ENCODE measurements at regions not wholly inside any gene's neighbourhood (a gene's known extent, or its start where the extent isn't known, plus 50 kb on each side); places are given as distances from the start of the nearest gene placed in this dataset.
"Not testable (repeated sequence)": the region's sequence is repeated elsewhere in the genome, so short reads cannot be mapped to it uniquely, and the experiment has no call there.

DNA sequence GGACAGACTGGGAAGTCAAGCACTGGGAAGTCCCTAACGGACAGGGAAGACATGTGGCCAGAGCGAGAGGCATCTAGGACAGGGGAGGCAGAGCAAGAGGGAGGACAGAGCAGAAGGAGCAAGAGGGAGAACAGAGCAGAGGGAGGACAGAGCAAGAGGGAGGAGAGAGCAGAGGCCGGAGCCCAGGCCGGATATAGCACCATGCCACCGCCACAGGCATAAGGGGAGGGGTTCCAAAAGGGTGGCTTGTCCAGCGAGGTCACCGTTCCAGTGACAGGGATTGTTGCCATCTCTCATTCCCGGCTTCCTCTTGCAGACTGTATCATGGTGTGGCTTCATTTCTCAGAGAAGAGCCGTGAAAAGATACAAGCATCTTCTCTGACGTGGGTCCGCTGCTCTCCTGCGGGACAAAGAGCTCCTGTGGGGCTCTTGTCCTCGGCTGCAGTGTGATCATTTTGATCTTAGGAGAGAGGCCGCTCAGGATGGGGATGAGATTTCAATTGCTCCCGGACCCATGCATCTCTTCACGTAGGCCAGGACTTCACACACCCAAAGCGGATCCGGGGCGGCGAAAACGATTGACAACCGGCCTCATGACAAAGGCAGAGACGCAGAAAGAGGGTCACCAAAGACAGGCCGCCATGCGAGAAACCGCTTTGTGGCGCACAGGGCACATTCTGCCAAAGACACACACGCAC lies 160.6 kb upstream of the ZNF337 start:
- 96% methylated on average over 7 of the region's 28 CpGs for WGBS (ENCODE audit: insufficient coverage, low lambda C conversion rate)
- not testable (repeated sequence) for H3K4me1 ChIP-seq (ENCODE audit: control insufficient read depth, insufficient read depth, low read length)

DNA sequence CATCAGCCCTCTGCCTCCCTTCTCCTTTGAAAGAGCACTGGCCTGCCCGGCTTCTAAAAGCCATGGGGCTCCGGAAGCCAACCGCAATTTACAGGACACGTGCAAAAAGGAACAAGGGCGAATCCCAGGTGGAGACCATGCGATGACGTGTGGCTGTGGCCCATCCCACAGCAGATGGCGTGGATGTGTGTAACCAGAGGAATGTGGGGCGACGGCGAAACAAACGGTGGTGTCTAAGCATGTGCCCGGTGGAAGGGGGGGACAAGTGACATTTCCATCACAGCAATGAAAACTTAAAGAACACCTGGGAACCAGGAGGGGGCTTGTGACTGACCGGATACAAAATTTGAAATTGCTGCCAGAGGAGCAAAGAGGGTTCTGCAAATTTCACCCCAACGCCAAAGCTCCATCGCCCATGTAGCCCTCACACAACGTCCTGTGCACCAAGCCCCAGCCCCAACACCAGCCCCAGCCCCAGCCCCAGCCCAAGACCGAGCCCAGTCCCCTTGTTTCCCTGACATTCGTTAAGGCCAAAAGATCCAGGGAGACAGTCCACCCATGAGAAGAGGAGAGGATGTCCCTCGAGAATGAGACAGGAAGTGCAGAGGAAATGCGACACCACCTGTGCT lies 159.7 kb upstream of the ZNF337 start:
- H3K36me3 ChIP-seq (ENCODE audit: control insufficient read depth, insufficient read depth, low read length), result no peaks in the 10 kb centered on the region
- H3K27ac ChIP-seq (ENCODE audit: low read length), result no peak overlapping the region
- no peaks in the 10 kb centered on the region for H3K4me1 ChIP-seq (ENCODE audit: control insufficient read depth, insufficient read depth, low read length)
- WGBS (ENCODE audit: insufficient coverage, low lambda C conversion rate), result no CpG with 5 or more reads among the region's 21 CpGs
- H3K9me3 ChIP-seq (ENCODE audit: control insufficient read depth, low read depth, low read length), result peaks cover 17% of the 10 kb centered on the region
- no peak for DNase-seq
- H3K4me3 ChIP-seq (ENCODE audit: low read length), result no peak overlapping the region
- H3K27me3 ChIP-seq (ENCODE audit: control insufficient read depth, insufficient read depth, low read length), result peaks cover 39% of the 10 kb centered on the region

More for the DNA sequence above, 160.6 kb upstream of the ZNF337 start:
- not testable (repeated sequence) for DNase-seq; H3K27ac ChIP-seq (ENCODE audit: low read length); H3K4me3 ChIP-seq (ENCODE audit: low read length); H3K36me3 ChIP-seq (ENCODE audit: control insufficient read depth, insufficient read depth, low read length)
- H3K9me3 ChIP-seq (ENCODE audit: control insufficient read depth, low read depth, low read length), result peaks cover 17% of the 10 kb centered on the region
- H3K27me3 ChIP-seq (ENCODE audit: control insufficient read depth, insufficient read depth, low read length), result peaks cover 44% of the 10 kb centered on the region

GRCh38 chr20:25855451-25856156 lies 159.0 kb upstream of the ZNF337 start:
- not testable (repeated sequence) for H3K36me3 ChIP-seq (ENCODE audit: control insufficient read depth, insufficient read depth, low read length); DNase-seq; H3K4me1 ChIP-seq (ENCODE audit: control insufficient read depth, insufficient read depth, low read length); H3K4me3 ChIP-seq (ENCODE audit: low read length); H3K27ac ChIP-seq (ENCODE audit: low read length)
- peaks cover 33% of the 10 kb centered on the region for H3K27me3 ChIP-seq (ENCODE audit: control insufficient read depth, insufficient read depth, low read length)
- H3K9me3 ChIP-seq (ENCODE audit: control insufficient read depth, low read depth, low read length), result peaks cover 17% of the 10 kb centered on the region
- no CpG with 5 or more reads among the region's 23 CpGs for WGBS (ENCODE audit: insufficient coverage, low lambda C conversion rate)

GRCh38 chr20:25854666-25855065 lies 158.0 kb upstream of the ZNF337 start:
- Histone ChIP-seq H3K27me3 (ENCODE audit: control insufficient read depth, insufficient read depth, low read length) (peaks cover 23% of the 10 kb centered on the region), H3K9me3 (ENCODE audit: control insufficient read depth, low read depth, low read length) (peaks cover 13% of the 10 kb centered on the region)
- H3K4me1 ChIP-seq (ENCODE audit: control insufficient read depth, insufficient read depth, low read length); H3K36me3 ChIP-seq (ENCODE audit: control insufficient read depth, insufficient read depth, low read length); H3K4me3 ChIP-seq (ENCODE audit: low read length); H3K27ac ChIP-seq (ENCODE audit: low read length); DNase-seq: not testable (repeated sequence)
- no CpG with 5 or more reads among the region's 11 CpGs for WGBS (ENCODE audit: insufficient coverage, low lambda C conversion rate)

DNA sequence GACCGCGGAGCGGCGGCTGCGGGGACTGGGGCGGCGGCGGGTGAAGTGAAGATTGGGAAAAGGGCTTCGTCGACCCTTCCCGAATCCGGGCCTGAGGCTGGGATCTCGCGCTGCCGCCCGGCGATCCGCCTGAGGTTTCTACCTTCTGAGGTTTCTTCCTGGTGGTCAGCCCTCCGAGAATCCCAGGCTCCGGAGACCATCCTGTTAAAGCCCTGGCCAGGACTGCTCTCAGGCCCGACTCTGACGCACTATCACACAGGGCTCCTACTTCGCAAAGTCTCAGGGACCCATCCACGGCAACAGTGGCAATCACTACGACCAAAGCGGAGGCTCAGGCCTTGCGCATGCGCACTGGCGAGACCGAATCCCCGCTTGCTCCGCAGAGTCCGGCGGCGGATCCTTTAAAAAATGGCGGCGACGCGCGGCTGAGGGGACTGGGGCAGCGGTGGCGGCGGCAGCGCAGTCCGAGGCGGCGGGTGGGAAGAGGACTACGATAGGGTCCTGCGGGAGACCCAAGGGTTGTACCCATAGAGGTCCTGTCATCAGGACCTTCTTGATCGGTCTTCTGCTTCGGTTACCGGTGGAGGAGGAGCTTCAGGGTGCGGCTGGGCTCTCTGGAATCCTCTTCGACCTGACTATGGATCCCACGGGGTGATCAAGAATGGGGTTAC lies 157.2 kb upstream of the ZNF337 start:
- WGBS (ENCODE audit: insufficient coverage, low lambda C conversion rate), result no CpG with 5 or more reads among the region's 55 CpGs
- peak; percentile 64 to 70 for DNase-seq
- not testable (repeated sequence) for H3K27ac ChIP-seq (ENCODE audit: low read length)

DNA sequence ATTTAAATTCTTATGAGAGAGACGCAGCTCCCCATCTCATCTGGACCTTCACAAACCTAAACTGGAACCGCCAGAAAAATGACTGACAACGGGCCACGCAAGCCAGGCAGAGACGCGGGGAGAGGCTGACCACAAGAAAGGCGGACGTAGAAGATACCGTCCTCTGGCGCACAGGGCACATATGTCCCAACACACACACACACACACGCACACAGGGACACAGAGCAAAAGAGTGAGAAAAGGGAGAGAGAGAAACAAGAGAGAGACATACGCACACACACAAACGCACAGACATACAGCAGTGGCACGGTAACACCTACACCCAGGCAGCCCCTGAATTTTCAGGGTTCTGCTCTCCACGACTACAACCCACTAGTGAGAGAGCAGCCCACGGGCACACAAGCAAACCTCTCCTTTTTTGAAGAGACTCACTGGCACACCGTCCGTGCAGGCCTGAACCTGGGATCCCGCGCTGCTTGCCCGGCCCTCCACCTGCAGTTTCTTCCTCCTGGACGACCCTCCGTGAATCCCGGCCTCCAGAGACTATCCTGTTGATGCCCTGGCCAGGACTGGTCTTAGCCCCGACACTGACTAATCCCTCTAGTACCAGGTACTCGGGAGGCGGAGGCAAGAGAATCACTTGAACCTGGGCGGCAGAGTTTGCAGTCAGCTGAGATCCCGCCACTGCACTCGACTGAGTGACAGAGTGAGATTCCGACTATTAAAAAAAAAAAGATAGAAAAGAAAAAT lies 156.5 kb upstream of the ZNF337 start:
- not testable (repeated sequence) for H3K36me3 ChIP-seq (ENCODE audit: control insufficient read depth, insufficient read depth, low read length); H3K4me1 ChIP-seq (ENCODE audit: control insufficient read depth, insufficient read depth, low read length); H3K27ac ChIP-seq (ENCODE audit: low read length); DNase-seq; H3K27me3 ChIP-seq (ENCODE audit: control insufficient read depth, insufficient read depth, low read length); H3K9me3 ChIP-seq (ENCODE audit: control insufficient read depth, low read depth, low read length)
- WGBS (ENCODE audit: insufficient coverage, low lambda C conversion rate), result no CpG with 5 or more reads among the region's 31 CpGs
- H3K4me3 ChIP-seq (ENCODE audit: low read length), result peak overlapping the region; percentile 49

More for the DNA sequence above, 157.2 kb upstream of the ZNF337 start:
- Histone ChIP-seq H3K9me3 (ENCODE audit: control insufficient read depth, low read depth, low read length) (peaks cover 11% of the 10 kb centered on the region), H3K27me3 (ENCODE audit: control insufficient read depth, insufficient read depth, low read length) (peaks cover 15% of the 10 kb centered on the region), H3K4me3 (ENCODE audit: low read length) (peak overlapping the region; percentile 49)
- not testable (repeated sequence) for H3K4me1 ChIP-seq (ENCODE audit: control insufficient read depth, insufficient read depth, low read length); H3K36me3 ChIP-seq (ENCODE audit: control insufficient read depth, insufficient read depth, low read length)

GRCh38 chr20:25850133-25850532 lies 153.5 kb upstream of the ZNF337 start:
- H3K9me3 ChIP-seq (ENCODE audit: control insufficient read depth, low read depth, low read length); H3K36me3 ChIP-seq (ENCODE audit: control insufficient read depth, insufficient read depth, low read length); H3K27me3 ChIP-seq (ENCODE audit: control insufficient read depth, insufficient read depth, low read length); H3K4me1 ChIP-seq (ENCODE audit: control insufficient read depth, insufficient read depth, low read length); DNase-seq; H3K4me3 ChIP-seq (ENCODE audit: low read length); H3K27ac ChIP-seq (ENCODE audit: low read length): not testable (repeated sequence)
- WGBS (ENCODE audit: insufficient coverage, low lambda C conversion rate), result no CpG with 5 or more reads among the region's 4 CpGs

DNA sequence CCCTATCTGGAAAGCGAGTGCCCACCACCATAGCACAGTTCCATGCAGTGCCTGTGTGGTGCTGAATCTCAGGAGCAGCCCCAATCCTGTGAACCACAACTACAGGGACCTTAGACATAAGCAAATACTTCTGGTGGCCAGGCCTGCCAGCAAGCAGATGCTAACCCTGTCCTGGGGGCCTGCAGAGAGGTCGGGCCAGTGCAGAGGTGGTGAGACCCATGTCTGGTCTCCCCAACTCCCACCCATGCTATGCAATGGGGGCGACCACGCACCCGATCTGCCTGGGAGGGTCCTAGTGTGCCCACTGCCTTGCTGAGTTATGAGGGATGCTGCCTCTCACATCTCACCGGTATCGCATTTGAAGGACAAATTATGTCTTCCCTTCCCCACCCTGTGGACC lies 151.6 kb upstream of the ZNF337 start:
- H3K27ac ChIP-seq (ENCODE audit: low read length), result no peak overlapping the region
- H3K4me3 ChIP-seq (ENCODE audit: low read length), result no peak overlapping the region
- H3K9me3 ChIP-seq (ENCODE audit: control insufficient read depth, low read depth, low read length), result no peaks in the 10 kb centered on the region
- DNase-seq, result no peak
- no peaks in the 10 kb centered on the region for H3K36me3 ChIP-seq (ENCODE audit: control insufficient read depth, insufficient read depth, low read length)
- H3K27me3 ChIP-seq (ENCODE audit: control insufficient read depth, insufficient read depth, low read length), result no peaks in the 10 kb centered on the region
- WGBS (ENCODE audit: insufficient coverage, low lambda C conversion rate), result no CpG with 5 or more reads among the region's 7 CpGs
- no peaks in the 10 kb centered on the region for H3K4me1 ChIP-seq (ENCODE audit: control insufficient read depth, insufficient read depth, low read length)

DNA sequence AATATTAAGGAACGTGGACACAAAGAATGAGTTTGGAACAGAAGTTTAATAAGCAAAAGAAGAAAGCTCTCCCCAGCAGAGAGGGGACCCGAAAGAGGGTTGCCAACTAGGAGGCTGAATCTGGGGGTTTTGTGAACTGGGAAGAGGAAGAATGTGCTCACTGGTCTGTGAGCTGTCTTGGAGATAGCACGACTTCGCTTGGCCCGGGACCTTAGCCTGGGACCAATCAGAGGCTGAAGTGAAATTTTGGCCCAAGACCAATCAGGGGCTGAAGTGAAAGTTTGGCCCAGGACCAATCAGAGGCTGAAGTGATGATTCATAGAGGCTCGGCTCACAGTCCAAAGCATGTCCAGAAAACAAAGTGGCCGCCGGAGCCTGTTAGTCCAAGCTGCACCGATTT lies 148.0 kb upstream of the ZNF337 start:
- not testable (repeated sequence) for H3K27ac ChIP-seq (ENCODE audit: low read length); H3K27me3 ChIP-seq (ENCODE audit: control insufficient read depth, insufficient read depth, low read length); H3K4me3 ChIP-seq (ENCODE audit: low read length); H3K9me3 ChIP-seq (ENCODE audit: control insufficient read depth, low read depth, low read length); DNase-seq; H3K36me3 ChIP-seq (ENCODE audit: control insufficient read depth, insufficient read depth, low read length); H3K4me1 ChIP-seq (ENCODE audit: control insufficient read depth, insufficient read depth, low read length)
- no CpG with 5 or more reads among the region's 9 CpGs for WGBS (ENCODE audit: insufficient coverage, low lambda C conversion rate)

DNA sequence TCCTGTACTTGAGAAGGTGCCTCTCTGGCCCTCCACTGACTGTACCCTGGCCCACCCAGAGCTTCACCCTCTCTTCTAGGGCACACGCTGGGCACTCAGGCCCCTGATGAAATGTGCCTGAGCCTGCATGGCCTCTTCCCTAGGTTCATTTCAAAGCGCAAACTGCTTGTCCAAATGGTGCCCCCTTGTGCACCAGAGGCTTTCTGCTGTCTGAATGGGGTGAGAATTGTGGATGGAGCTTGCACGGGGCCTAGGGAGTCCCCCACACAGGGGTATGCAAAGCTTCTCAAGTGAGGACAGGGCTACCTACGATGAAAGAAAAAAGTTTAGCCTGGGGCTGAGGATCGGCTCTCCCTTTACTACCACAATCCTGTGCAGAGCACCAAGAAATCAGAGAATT lies 116.9 kb upstream of the ZNF337 start:
- not testable (repeated sequence) for H3K36me3 ChIP-seq (ENCODE audit: control insufficient read depth, insufficient read depth, low read length); H3K4me3 ChIP-seq (ENCODE audit: low read length); H3K27me3 ChIP-seq (ENCODE audit: control insufficient read depth, insufficient read depth, low read length); H3K4me1 ChIP-seq (ENCODE audit: control insufficient read depth, insufficient read depth, low read length); H3K9me3 ChIP-seq (ENCODE audit: control insufficient read depth, low read depth, low read length); H3K27ac ChIP-seq (ENCODE audit: low read length); DNase-seq
- WGBS (ENCODE audit: insufficient coverage, low lambda C conversion rate), result no CpG with 5 or more reads among the region's 5 CpGs
